ENCODE measurements at regions not wholly inside any gene's neighbourhood (a gene's known extent, or its start where the extent isn't known, plus 50 kb on each side); places are given as distances from the start of the nearest gene placed in this dataset.

GRCh38 chr21:35399706-35400105 is 350.6 kb upstream of the RUNX1 start:
- TF ChIP-seq CTCF (IDR thresholded peaks at IDR 0.05; ENCODE audit: low read length) (no peak), EZH2 (optimal IDR thresholded peaks at IDR 0.05; ENCODE audit: low read depth, low read length) (no peak), EZH2phosphoT487 (IDR thresholded peaks at IDR 0.05; ENCODE audit: low read length) (no peak)
